HCT116 (cell line): ENCODE measurements at regions not wholly inside any gene's neighbourhood (a gene's known extent, or its start where the extent isn't known, plus 50 kb on each side); places are given as distances from the start of the nearest gene placed in this dataset.

ENCODE experiments used
- ATAC-seq: fragments of 200-7000 bp; cut with Tn5 transposase; 2 replicates; pipeline ENCODE4 v1.9.1; 2020; ENCODE audit warnings: mild to moderate bottlenecking, moderate library complexity
- BruUV-seq: library from RNA; stranded (reverse); fragments of 400-500 nt; replicated peaks from 2 replicates; lab custom pipeline; 2021; lab: Mats Ljungman, UMichigan
- CTCF ChIA-PET: fragments of 300-600 bp; sonication (Branson Sonifier 250); formaldehyde crosslinking; loops from one replicate; lab custom pipeline; 2021; ENCODE audit warnings: antibody characterized with exemption; lab: Charles Lee
- POLR2A ChIA-PET: fragments of 300-600, 350-600 bp; sonication (Branson Sonifier 250); formaldehyde crosslinking; loops from one replicate; lab custom pipeline; 2021; ENCODE audit warnings: antibody characterized with exemption; lab: Charles Lee
- RAD21 ChIA-PET, 2 experiments: fragments of 300-600 bp; sonication (Branson Sonifier 250); formaldehyde crosslinking; loops; one replicate each; lab custom pipeline; 2023; ENCODE audit warnings: low total read pairs in 2 of 2; ENCODE audit not compliant: uncharacterized antibody in 2 of 2, unreplicated experiment in 2 of 2, low non-redundant PET in 1 of 2; lab: Charles Lee
- DNase-seq: peaks from one replicate; pipeline ENCODE4 v3.0.0-alpha.2; 2010; ENCODE audit warnings: low read depth, low spot score
- H2AFZ ChIP-seq: fragments of 200-600 bp; shearing (Covaris generic), sonication (generic); 2 replicates; pipeline ENCODE4 v1.6.1; 2017; ENCODE audit warnings: low read depth, mixed run types, mixed read lengths, antibody characterized with exemption, low read length; ENCODE audit not compliant: poor library complexity, severe bottlenecking
- H3K27ac ChIP-seq: 2 replicates; pipeline ENCODE4 v1.5.1; 2012; ENCODE audit warnings: low read depth, low read length
- H3K27me3 ChIP-seq: fragments of 200-600 bp; sonication (generic); 2 replicates; pipeline ENCODE4 v1.6.1; 2016; ENCODE audit warnings: mixed run types, low read length, mixed read lengths; ENCODE audit not compliant: insufficient read depth
- H3K36me3 ChIP-seq, 2 experiments: fragments of 200-500 bp in 1 of 2; fragments of 200-600 bp in 1 of 2; sonication (Bioruptor generic) in 1 of 2; sonication (generic) in 1 of 2; 2 replicates each; pipeline versions ENCODE4 v1.5.1 to v1.6.1; 2014 to 2016; ENCODE audit warnings: low read length in 2 of 2, inconsistent platforms in 1 of 2, mixed read lengths in 1 of 2, mixed run types in 1 of 2; ENCODE audit not compliant: insufficient read depth in 2 of 2, control insufficient read depth in 1 of 2
- H3K4me1 ChIP-seq, 2 experiments: fragments of 200-600 bp in 1 of 2; sonication (generic) in 1 of 2; 2 replicates each; pipeline versions ENCODE4 v1.5.1 to v1.6.1; 2012 to 2017; ENCODE audit warnings: low read length in 2 of 2, inconsistent platforms in 1 of 2, mild to moderate bottlenecking in 1 of 2, mixed read lengths in 1 of 2, mixed run types in 1 of 2, moderate library complexity in 1 of 2; ENCODE audit not compliant: insufficient read depth in 2 of 2, control insufficient read depth in 1 of 2
- H3K4me2 ChIP-seq: fragments of 200-600 bp; sonication (generic); 2 replicates; pipeline ENCODE4 v1.6.1; 2017; ENCODE audit warnings: mixed run types, low read length, mixed read lengths
- H3K4me3 ChIP-seq, 2 experiments: fragments of 200-600 bp in 1 of 2; sonication (generic) in 1 of 2; replicated peaks in 1 of 2; 2 replicates each; pipeline ENCODE4 v1.5.1; 2011 to 2016; ENCODE audit warnings: low read length in 2 of 2, control low read depth in 1 of 2, low read depth in 1 of 2, mild to moderate bottlenecking in 1 of 2, mixed read lengths in 1 of 2, mixed run types in 1 of 2
- H3K79me2 ChIP-seq: fragments of 200-600 bp; sonication (generic); 2 replicates; pipeline ENCODE4 v1.6.1; 2017; ENCODE audit warnings: mild to moderate bottlenecking, mixed run types, low read length, moderate library complexity, mixed read lengths; ENCODE audit not compliant: insufficient read depth
- H3K9ac ChIP-seq: fragments of 200-600 bp; sonication (generic); 2 replicates; pipeline ENCODE4 v1.6.1; 2016; ENCODE audit warnings: low read length, mixed read lengths
- H3K9me2 ChIP-seq: fragments of 200-600 bp; sonication (generic), shearing (Covaris generic); 2 replicates; pipeline ENCODE4 v1.6.1; 2017; ENCODE audit warnings: mixed run types, mild to moderate bottlenecking, moderate library complexity; ENCODE audit not compliant: insufficient read depth
- H3K9me3 ChIP-seq, 2 experiments: fragments of 200-500 bp in 1 of 2; fragments of 200-600 bp in 1 of 2; sonication (Bioruptor generic) in 1 of 2; sonication (generic) in 1 of 2; 2 replicates each; pipeline ENCODE4 v1.6.1; 2014 to 2017; ENCODE audit warnings: low read length in 2 of 2, mixed read lengths in 2 of 2, inconsistent platforms in 1 of 2, low read depth in 1 of 2, mild to moderate bottlenecking in 1 of 2, mixed run types in 1 of 2, moderate library complexity in 1 of 2; ENCODE audit not compliant: control insufficient read depth in 1 of 2, insufficient read depth in 1 of 2
- H4K20me1 ChIP-seq: fragments of 200-600 bp; sonication (generic), shearing (Covaris generic); 2 replicates; pipeline ENCODE4 v1.6.1; 2017; ENCODE audit warnings: mixed run types, mild to moderate bottlenecking, moderate library complexity; ENCODE audit not compliant: insufficient read depth
- ATF3 ChIP-seq: IDR thresholded peaks from 2 replicates; pipeline ENCODE4 v1.6.1; 2012
- CEBPB ChIP-seq: IDR thresholded peaks from 2 replicates; pipeline ENCODE4 v1.6.1; 2012; ENCODE audit warnings: low read depth
- CTCF ChIP-seq, 3 experiments: fragments of 200-600 bp in 1 of 3; sonication (generic) in 1 of 3; IDR thresholded peaks in 2 of 3; conservative IDR thresholded peaks in 1 of 3; 2 replicates each; pipeline ENCODE4 v1.5.1; 2012 to 2017; ENCODE audit warnings: low read depth in 2 of 3, low read length in 2 of 3, antibody characterized with exemption in 1 of 3, borderline replicate concordance in 1 of 3, control low read depth in 1 of 3, mild to moderate bottlenecking in 1 of 3, mixed read lengths in 1 of 3, mixed run types in 1 of 3, moderate library complexity in 1 of 3; ENCODE audit not compliant: insufficient read depth in 1 of 3
- EGR1 ChIP-seq: IDR thresholded peaks from 2 replicates; pipeline ENCODE4 v1.6.1; 2012; ENCODE audit warnings: low read depth
- ELF1 ChIP-seq: IDR thresholded peaks from 2 replicates; pipeline ENCODE4 v1.6.1; 2012; ENCODE audit warnings: low read depth, borderline replicate concordance
- EZH2 ChIP-seq: fragments of 200-600 bp; sonication (generic); IDR thresholded peaks from 2 replicates; pipeline ENCODE4 v1.6.1; 2017; ENCODE audit warnings: antibody characterized with exemption, mixed run types
- FOSL1 ChIP-seq: IDR thresholded peaks from 2 replicates; pipeline ENCODE4 v1.6.1; 2012; ENCODE audit warnings: low read depth
- JUND ChIP-seq: IDR thresholded peaks from 2 replicates; pipeline ENCODE4 v1.6.1; 2012
- MAX ChIP-seq: IDR thresholded peaks from 2 replicates; pipeline ENCODE4 v1.6.1; 2012
- POLR2A ChIP-seq: IDR thresholded peaks from 2 replicates; pipeline ENCODE4 v1.7.0; 2011; ENCODE audit warnings: borderline replicate concordance; ENCODE audit not compliant: insufficient read depth, insufficient read length; ENCODE audit errors: extremely low read depth
- REST ChIP-seq: IDR thresholded peaks from 2 replicates; pipeline ENCODE4 v1.6.1; 2012; ENCODE audit warnings: low read depth
- SP1 ChIP-seq: IDR thresholded peaks from 2 replicates; pipeline ENCODE4 v1.6.1; 2012; ENCODE audit warnings: low read depth
- YY1 ChIP-seq: IDR thresholded peaks from 2 replicates; pipeline ENCODE4 v1.6.1; 2011; ENCODE audit warnings: low read length, low read depth, moderate library complexity, mild to moderate bottlenecking; ENCODE audit not compliant: insufficient replicate concordance; ENCODE audit errors: extremely low read depth
- ZBTB33 ChIP-seq: IDR thresholded peaks from 2 replicates; pipeline ENCODE4 v1.6.1; 2011; ENCODE audit warnings: mild to moderate bottlenecking, low read length, moderate library complexity; ENCODE audit not compliant: insufficient replicate concordance; ENCODE audit errors: extremely low read depth
- ZNF274 ChIP-seq: fragments of 200-500 bp; sonication (Bioruptor generic); IDR thresholded peaks from 2 replicates; pipeline ENCODE4 v1.6.1; 2014; ENCODE audit warnings: mild to moderate bottlenecking, low read depth, low read length, inconsistent platforms
- intact Hi-C: fragments of 100-400 bp; cut with micrococcal nuclease; formaldehyde crosslinking; loops from 2 replicates; pipeline ENCODE4 v1.10.0; 2022

- CTCF ChIA-PET = no interaction called here
These were observed 210.9 kb upstream of the GALNT2 start for GRCh38 chr1:229856009-229856650.

More at GRCh38 chr1:229856009-229856650, 210.9 kb upstream of the GALNT2 start:
- Histone ChIP-seq H3K9ac (no peak overlapping the region), H3K4me2 (no peak overlapping the region), H3K79me2 (no peaks in the 10 kb centered on the region), H3K9me3 (no peaks in the 10 kb centered on the region), H2AFZ (no peak overlapping the region), H3K4me1 (no peaks in the 10 kb centered on the region), H4K20me1 (no peaks in the 10 kb centered on the region), H3K36me3 (no peaks in the 10 kb centered on the region), H3K27ac (no peak overlapping the region), H3K9me2 (no peaks in the 10 kb centered on the region; the same call in 1 of the 2 replicates), H3K4me3 (no peak overlapping the region), H3K27me3 (peaks cover 11% of the 10 kb centered on the region; the same call in 1 of the 2 replicates)
- TF ChIP-seq ELF1 (no peak), POLR2A (no peak), ZBTB33 (no peak), ZNF274 (no peak), CTCF (IDR thresholded peaks at IDR 0.05 in 2 of 3, conservative IDR thresholded peaks at IDR 0.05 in 1 of 3; ENCODE audit: borderline replicate concordance in 1 of 3, insufficient read depth in 1 of 3, low read depth in 2 of 3, low read length in 2 of 3) (no peak), YY1 (no peak), REST (no peak), MAX (no peak), SP1 (no peak), CEBPB (no peak), JUND (no peak), ATF3 (no peak), EGR1 (no peak), EZH2 (no peak), FOSL1 (no peak)
- RAD21 ChIA-PET = no interaction called here
- intact Hi-C loops = no loop called here
- POLR2A ChIA-PET = no interaction called here
- ATAC-seq (no peak), DNase-seq (no peak)
- no TSS peak for BruUV-seq
